HEK293 (cell line): ENCODE measurements at regions not wholly inside any gene's neighbourhood (a gene's known extent, or its start where the extent isn't known, plus 50 kb on each side); places are given as distances from the start of the nearest gene placed in this dataset.

Source experiments
- MZF1 ChIP-seq: fragments of 450-650 bp; formaldehyde crosslinking; IDR thresholded peaks from 2 replicates; pipeline ENCODE4 v1.5.1; 2017; ENCODE audit warnings: missing biosample characterization, missing genetic modification characterization, borderline replicate concordance
- SP3 ChIP-seq: fragments of 450-650 bp; formaldehyde crosslinking; IDR thresholded peaks from 2 replicates; pipeline ENCODE4 v1.5.1; 2016; ENCODE audit warnings: missing biosample characterization, missing genetic modification characterization
- YY1 ChIP-seq: fragments of 450-650 bp; formaldehyde crosslinking; IDR thresholded peaks from 2 replicates; pipeline ENCODE4 v1.5.1; 2018; ENCODE audit warnings: missing biosample characterization, missing genetic modification characterization
- ZNF175 ChIP-seq: fragments of 450-650 bp; formaldehyde crosslinking; IDR thresholded peaks from 2 replicates; pipeline ENCODE4 v1.5.1; 2016; ENCODE audit warnings: missing biosample characterization, missing genetic modification characterization
- ZNF274 ChIP-seq, 2 experiments: fragments of 200-500 bp in 1 of 2; fragments of 450-650 bp in 1 of 2; sonication (Bioruptor generic) in 1 of 2; formaldehyde crosslinking in 1 of 2; IDR thresholded peaks; 2 replicates each; pipeline versions ENCODE4 v1.5.1 to v1.6.1; 2014 to 2016; ENCODE audit warnings: borderline replicate concordance in 1 of 2, inconsistent platforms in 1 of 2, low read length in 1 of 2, missing biosample characterization in 1 of 2, missing genetic modification characterization in 1 of 2
- ZNF510 ChIP-seq: fragments of 450-650 bp; formaldehyde crosslinking; IDR thresholded peaks from 2 replicates; pipeline ENCODE4 v1.5.1; 2018; ENCODE audit warnings: mild to moderate bottlenecking, missing genetic modification characterization, missing biosample characterization; ENCODE audit not compliant: insufficient replicate concordance
- ZNF626 ChIP-seq: fragments of 450-650 bp; sonication (Bioruptor Pico); formaldehyde crosslinking; IDR thresholded peaks from 2 replicates; pipeline ENCODE4 v1.5.1; 2018; ENCODE audit warnings: missing biosample characterization, missing genetic modification characterization, inconsistent platforms
- ZNF777 ChIP-seq: fragments of 450-650 bp; formaldehyde crosslinking; IDR thresholded peaks from 2 replicates; pipeline ENCODE4 v1.5.1; 2017; ENCODE audit warnings: missing biosample characterization, missing genetic modification characterization, borderline replicate concordance
- ZNF830 ChIP-seq: fragments of 450-650 bp; IDR thresholded peaks from 2 replicates; pipeline ENCODE4 v1.5.0; 2018; ENCODE audit warnings: missing biosample characterization, missing genetic modification characterization, low read depth, mild to moderate bottlenecking, moderate library complexity
- TF ChIP-seq, protein P1 (sequence below): fragments of 450-650 bp; formaldehyde crosslinking; IDR thresholded peaks from 2 replicates; pipeline ENCODE4 v1.5.1; 2016; ENCODE audit warnings: missing biosample characterization, missing genetic modification characterization
- TF ChIP-seq, protein P2 (sequence below): fragments of 450-650 bp; formaldehyde crosslinking; IDR thresholded peaks from 2 replicates; pipeline ENCODE4 v1.5.1; 2016; ENCODE audit warnings: missing biosample characterization, missing genetic modification characterization
- TF ChIP-seq, protein P3 (sequence below): fragments of 450-650 bp; formaldehyde crosslinking; IDR thresholded peaks from 2 replicates; pipeline ENCODE4 v1.5.1; 2016; ENCODE audit warnings: missing biosample characterization, missing genetic modification characterization
- TF ChIP-seq, protein P4 (sequence below): fragments of 450-650 bp; formaldehyde crosslinking; IDR thresholded peaks from 2 replicates; pipeline ENCODE4 v1.5.1; 2016; ENCODE audit warnings: missing biosample characterization, missing genetic modification characterization
- TF ChIP-seq, protein P5 (sequence below): fragments of 450-650 bp; formaldehyde crosslinking; IDR thresholded peaks from 2 replicates; pipeline ENCODE4 v1.5.1; 2016; ENCODE audit warnings: missing biosample characterization, missing genetic modification characterization

DNA sequence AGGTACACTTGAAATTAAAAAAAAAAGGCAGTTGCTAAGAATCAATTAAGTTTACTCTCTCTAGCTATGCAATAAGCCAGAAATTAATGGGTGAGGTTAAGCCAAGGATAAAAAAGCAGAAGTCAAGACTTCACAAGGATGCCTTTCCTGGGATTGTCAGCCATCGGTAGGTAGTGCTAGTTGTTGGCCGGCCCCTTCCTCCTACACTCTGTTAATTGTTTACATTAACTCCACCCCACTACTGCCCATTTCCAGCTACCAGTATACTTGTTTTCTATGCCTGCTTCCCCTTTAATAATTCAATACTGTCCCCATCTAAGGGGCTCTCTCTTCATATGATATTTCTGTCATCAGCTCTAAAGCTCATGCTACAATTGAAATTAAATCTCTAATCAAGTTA, 461.0 kb downstream of the IPMK start:
- TF ChIP-seq MZF1 (no peak), ZNF510 (tag by site-specific recombination) (no peak), ZNF626 (no peak), ZNF830 (tag by site-specific recombination) (no peak), ZNF175 (no peak), ZNF274 (IDR thresholded peaks at IDR 0.05; ENCODE audit: low read length) (no peak), ZNF274 (tag by site-specific recombination; IDR thresholded peaks at IDR 0.05; ENCODE audit: borderline replicate concordance) (no peak), YY1 (tag by site-specific recombination) (no peak), SP3 (tag by site-specific recombination) (no peak), ZNF777 (tag by site-specific recombination) (no peak)
- TF ChIP-seq, protein P1, sequence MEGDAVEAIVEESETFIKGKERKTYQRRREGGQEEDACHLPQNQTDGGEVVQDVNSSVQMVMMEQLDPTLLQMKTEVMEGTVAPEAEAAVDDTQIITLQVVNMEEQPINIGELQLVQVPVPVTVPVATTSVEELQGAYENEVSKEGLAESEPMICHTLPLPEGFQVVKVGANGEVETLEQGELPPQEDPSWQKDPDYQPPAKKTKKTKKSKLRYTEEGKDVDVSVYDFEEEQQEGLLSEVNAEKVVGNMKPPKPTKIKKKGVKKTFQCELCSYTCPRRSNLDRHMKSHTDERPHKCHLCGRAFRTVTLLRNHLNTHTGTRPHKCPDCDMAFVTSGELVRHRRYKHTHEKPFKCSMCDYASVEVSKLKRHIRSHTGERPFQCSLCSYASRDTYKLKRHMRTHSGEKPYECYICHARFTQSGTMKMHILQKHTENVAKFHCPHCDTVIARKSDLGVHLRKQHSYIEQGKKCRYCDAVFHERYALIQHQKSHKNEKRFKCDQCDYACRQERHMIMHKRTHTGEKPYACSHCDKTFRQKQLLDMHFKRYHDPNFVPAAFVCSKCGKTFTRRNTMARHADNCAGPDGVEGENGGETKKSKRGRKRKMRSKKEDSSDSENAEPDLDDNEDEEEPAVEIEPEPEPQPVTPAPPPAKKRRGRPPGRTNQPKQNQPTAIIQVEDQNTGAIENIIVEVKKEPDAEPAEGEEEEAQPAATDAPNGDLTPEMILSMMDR (tag by site-specific recombination), result no peak
- TF ChIP-seq, protein P2, sequence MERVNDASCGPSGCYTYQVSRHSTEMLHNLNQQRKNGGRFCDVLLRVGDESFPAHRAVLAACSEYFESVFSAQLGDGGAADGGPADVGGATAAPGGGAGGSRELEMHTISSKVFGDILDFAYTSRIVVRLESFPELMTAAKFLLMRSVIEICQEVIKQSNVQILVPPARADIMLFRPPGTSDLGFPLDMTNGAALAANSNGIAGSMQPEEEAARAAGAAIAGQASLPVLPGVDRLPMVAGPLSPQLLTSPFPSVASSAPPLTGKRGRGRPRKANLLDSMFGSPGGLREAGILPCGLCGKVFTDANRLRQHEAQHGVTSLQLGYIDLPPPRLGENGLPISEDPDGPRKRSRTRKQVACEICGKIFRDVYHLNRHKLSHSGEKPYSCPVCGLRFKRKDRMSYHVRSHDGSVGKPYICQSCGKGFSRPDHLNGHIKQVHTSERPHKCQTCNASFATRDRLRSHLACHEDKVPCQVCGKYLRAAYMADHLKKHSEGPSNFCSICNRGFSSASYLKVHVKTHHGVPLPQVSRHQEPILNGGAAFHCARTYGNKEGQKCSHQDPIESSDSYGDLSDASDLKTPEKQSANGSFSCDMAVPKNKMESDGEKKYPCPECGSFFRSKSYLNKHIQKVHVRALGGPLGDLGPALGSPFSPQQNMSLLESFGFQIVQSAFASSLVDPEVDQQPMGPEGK, result no peak
- TF ChIP-seq, protein P3, sequence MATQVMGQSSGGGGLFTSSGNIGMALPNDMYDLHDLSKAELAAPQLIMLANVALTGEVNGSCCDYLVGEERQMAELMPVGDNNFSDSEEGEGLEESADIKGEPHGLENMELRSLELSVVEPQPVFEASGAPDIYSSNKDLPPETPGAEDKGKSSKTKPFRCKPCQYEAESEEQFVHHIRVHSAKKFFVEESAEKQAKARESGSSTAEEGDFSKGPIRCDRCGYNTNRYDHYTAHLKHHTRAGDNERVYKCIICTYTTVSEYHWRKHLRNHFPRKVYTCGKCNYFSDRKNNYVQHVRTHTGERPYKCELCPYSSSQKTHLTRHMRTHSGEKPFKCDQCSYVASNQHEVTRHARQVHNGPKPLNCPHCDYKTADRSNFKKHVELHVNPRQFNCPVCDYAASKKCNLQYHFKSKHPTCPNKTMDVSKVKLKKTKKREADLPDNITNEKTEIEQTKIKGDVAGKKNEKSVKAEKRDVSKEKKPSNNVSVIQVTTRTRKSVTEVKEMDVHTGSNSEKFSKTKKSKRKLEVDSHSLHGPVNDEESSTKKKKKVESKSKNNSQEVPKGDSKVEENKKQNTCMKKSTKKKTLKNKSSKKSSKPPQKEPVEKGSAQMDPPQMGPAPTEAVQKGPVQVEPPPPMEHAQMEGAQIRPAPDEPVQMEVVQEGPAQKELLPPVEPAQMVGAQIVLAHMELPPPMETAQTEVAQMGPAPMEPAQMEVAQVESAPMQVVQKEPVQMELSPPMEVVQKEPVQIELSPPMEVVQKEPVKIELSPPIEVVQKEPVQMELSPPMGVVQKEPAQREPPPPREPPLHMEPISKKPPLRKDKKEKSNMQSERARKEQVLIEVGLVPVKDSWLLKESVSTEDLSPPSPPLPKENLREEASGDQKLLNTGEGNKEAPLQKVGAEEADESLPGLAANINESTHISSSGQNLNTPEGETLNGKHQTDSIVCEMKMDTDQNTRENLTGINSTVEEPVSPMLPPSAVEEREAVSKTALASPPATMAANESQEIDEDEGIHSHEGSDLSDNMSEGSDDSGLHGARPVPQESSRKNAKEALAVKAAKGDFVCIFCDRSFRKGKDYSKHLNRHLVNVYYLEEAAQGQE, result no peak
- TF ChIP-seq, protein P4, sequence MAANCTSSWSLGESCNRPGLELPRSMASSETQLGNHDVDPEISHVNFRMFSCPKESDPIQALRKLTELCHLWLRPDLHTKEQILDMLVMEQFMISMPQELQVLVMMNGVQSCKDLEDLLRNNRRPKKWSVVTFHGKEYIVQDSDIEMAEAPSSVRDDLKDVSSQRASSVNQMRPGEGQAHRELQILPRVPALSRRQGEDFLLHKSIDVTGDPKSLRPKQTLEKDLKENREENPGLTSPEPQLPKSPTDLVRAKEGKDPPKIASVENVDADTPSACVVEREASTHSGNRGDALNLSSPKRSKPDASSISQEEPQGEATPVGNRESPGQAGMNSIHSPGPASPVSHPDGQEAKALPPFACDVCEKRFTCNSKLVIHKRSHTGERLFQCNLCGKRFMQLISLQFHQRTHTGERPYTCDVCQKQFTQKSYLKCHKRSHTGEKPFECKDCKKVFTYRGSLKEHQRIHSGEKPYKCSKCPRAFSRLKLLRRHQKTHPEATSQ, result no peak
- TF ChIP-seq, protein P5, sequence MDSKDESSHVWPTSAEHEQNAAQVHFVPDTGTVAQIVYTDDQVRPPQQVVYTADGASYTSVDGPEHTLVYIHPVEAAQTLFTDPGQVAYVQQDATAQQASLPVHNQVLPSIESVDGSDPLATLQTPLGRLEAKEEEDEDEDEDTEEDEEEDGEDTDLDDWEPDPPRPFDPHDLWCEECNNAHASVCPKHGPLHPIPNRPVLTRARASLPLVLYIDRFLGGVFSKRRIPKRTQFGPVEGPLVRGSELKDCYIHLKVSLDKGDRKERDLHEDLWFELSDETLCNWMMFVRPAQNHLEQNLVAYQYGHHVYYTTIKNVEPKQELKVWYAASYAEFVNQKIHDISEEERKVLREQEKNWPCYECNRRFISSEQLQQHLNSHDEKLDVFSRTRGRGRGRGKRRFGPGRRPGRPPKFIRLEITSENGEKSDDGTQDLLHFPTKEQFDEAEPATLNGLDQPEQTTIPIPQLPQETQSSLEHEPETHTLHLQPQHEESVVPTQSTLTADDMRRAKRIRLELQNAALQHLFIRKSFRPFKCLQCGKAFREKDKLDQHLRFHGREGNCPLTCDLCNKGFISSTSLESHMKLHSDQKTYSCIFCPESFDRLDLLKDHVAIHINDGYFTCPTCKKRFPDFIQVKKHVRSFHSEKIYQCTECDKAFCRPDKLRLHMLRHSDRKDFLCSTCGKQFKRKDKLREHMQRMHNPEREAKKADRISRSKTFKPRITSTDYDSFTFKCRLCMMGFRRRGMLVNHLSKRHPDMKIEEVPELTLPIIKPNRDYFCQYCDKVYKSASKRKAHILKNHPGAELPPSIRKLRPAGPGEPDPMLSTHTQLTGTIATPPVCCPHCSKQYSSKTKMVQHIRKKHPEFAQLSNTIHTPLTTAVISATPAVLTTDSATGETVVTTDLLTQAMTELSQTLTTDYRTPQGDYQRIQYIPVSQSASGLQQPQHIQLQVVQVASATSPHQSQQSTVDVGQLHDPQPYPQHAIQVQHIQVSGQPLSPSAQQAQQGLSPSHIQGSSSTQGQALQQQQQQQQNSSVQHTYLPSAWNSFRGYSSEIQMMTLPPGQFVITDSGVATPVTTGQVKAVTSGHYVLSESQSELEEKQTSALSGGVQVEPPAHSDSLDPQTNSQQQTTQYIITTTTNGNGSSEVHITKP (tag by site-specific recombination), result no peak
